Muscle of back (tissue), 3 donors: ENCODE measurements at regions not wholly inside any gene's neighbourhood (a gene's known extent, or its start where the extent isn't known, plus 50 kb on each side); places are given as distances from the start of the nearest gene placed in this dataset.

Experiments
- DNase-seq, 3 donors: peaks; one replicate each; pipeline versions ENCODE4 v3.0.0 to v3.0.0-alpha.2; 2013

DNA sequence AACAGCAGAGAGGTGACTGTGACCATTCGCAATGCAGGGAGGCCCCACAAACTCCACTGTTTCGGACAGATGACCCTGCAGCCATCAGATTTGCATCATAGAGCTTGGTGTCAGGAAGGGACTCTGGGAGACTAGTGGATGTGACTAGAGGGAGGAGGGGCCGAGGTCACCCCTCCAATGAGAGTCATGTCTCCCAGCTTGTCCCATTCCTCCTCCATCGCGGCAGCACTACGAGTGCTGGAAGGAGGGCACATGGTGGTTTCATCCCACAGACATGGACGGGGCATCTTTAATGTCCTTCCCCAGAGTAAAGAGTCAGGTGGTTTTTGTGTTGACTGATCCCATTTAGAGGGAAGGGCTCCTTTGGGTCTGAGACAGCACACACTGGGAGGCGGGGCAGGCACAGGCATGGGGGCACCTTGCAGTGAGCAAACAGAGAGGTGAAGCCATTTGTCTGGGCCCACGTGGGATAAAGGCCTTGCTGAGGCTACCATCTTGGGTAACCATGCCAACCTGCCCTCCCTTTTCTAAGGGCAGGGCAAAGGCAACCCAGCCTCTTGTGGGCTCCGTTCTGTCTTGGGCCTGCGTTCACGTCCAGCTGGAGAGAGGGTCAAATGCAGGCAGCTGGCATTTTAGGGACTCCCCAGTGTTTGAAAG, 208.1 kb downstream of the ASB1 start:
- no peak for DNase-seq

DNA sequence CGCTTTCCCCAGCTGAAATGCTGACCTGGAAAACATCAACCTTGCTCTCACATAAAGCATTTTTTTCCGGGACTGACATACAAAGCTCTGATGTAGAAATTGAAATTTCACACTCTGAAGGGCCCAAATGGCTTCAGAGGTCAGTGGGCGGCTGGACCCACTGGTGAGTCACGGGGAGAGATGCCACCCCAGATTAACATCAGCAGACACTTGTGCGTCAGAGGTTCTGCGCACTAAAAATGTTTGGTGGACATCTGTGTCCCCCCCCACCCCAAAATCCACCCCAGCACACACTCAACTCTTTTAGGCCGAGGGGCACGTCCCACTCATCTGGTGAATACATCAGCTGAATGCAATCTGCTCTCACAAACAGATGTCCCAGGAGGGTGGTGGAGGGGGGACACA, 208.9 kb downstream of the ASB1 start:
- peak in 1 of 3 donors; percentile 51 for DNase-seq

DNA sequence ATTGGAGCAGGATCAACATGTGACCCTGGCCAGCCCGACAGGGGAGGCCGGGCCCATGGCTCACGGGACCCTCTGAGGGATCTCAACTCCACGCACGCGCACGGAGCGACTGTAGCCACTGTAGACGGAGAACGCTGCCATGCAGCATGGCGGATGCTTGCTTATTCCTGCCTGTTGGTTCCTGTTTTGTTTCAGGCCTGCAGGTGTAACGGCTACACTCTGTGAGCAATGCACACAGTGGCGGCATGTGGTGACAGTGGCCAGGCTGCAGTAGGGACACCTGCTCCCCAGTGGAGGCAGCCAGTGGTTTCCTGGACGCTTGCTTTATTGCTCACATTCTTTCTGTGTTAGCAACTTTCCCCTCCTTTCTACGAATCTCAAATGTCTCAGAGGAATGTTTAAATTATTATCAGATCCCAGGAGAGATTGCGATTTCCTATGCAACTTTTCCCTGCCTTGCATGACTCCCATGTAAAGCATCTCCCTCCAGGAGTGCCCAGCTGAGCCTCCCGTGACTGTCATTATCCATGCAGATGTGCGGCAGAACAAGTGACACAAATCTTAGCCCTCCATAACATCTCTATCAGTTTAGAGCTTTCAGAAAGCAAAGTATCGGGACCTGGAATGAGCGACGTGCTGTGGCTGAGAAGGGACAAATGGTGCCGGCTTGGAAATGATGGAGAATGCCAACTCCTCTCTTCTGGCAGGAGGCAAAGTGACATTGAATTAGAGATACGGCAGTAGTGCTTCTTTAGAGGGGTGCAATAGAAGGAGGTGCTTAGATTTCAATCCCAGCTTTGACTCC, 209.7 kb downstream of the ASB1 start:
- DNase-seq, result peak in 1 of 3 donors; percentile 65

DNA sequence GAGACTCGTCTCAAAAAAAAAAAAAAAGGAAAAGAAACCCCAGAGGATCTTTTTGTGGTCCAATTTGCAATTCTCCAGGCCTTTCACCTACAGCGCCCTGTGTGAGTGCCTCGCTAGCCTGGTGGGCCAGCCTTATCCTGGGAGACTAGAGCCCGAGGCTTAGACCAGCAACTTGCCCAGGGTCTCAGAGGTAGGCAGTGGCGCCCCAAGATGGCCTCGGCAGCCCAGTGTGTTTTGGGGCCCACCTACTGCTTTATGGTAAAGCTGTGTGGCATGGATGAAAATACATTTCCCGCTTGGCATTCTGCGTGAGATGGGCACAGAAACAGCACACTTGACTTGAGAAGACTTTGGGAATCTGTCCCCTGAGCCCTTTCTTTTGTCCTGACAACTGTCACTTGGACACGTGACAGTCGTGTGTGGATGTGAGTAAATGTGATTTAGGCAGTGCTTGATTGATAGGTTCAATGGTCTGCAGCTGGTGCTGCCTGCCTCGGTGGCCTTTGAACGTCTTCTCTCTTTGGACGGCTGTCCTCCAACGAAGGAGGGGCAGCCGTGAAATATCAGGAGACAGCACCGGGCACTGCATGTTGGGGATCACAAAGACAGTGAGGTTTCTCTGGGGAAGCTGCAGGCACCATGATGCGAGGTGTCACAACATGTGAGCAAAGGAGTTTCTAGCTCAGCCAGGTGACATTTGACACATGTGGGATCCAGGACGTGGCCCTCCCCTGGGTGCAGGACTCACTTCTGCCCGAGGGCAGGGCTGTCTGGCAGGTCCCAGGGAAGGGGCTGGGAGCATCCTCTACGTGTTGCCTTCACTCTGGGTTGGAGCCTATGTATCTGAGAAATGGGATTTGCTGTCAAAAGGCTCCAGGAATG, 209.5 kb upstream of the TWIST2 start:
- DNase-seq, result no peak

DNA sequence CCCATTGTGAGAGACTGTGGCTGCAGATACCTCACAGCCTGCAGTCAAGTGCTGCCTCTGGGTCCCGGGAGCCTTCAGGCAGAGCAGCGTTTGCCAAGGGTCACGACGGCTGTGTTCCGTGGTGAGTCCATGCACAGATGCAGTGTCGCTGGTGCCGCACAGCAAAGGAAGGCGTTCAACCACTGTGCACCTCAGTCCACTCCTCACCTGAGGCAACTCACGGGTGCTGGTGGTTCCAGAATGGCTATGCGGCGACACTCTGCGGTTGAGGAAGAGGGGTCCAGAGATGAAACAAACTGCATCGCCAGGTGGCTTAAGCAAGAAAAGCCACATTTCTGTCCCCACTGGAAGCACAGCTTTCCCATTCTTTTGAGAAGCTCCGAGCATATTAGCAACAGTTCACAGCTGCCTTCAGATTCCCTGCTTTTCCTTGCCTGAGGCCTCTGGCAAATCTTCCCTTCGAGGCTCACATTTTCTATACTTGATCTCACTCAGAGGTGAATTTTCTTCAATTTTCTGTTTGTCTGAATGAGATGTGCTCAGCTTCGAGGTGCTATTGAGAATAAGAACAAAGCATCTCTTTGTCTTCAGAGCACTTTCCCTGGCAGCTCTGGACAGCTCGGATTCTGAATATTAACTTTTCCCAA, 208.8 kb upstream of the TWIST2 start:
- no peak for DNase-seq

DNA sequence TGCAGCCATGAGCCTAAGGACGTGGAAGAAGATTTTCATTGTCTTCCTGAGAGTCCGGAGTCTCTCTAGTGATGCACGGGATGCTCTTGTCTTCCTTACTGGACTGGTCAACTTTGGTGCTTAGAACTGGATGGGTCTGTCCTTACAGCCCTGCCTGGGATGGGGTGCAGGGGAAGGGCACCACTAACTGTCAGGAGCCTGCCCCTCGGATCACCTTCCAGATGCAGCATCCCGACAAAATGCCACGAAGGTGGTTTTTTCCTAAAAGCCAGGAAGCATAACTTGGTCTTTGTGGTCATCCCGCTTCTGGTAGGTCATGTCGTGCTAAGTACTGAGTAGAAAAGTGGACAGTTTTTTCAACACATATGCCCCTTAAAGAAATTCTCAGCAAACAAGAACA, 207.4 kb upstream of the TWIST2 start:
- no peak for DNase-seq

DNA sequence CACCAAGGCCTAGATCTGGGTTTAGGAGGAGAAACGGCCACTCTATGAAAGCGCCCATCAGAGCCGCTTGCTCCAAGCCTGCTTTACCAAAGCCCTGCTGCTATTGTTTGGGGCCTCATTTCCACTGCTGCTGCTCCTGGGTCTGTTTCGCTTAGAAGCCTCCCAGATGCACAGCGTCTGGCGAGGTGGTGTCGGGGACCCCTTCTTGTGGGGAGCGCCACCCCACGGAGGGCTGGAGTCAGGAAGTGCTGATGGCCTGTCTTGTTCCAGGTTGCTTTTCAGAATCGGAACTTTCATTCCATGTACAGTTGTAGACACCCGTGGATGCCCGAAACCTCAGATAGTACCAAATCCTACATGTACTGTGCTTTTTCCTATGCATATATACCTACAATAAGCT, 204.9 kb upstream of the TWIST2 start:
- DNase-seq, result no peak

DNA sequence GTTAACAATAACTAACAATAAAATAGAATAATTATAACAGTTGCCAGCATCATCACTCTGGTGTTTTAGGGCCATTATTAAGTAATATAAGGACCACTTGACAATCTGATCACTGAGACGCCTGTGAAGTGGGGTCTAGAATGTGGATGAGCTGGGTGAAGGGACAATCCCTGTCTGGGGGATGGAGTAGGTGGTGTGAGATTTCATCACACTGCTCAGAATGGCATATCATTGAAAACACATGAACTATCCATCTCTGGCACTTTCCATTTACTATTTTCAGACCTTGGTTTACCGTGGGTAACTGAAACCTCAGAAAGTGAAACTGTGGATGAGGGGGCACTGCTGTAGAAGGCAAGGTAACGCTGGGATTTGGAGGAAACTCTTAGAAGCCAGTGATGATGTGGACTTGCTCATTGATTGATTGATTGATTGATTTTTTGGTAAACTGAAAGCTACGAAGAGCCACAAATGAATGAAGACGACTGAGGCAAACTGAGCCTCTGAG, 204.4 kb upstream of the TWIST2 start:
- no peak for DNase-seq

DNA sequence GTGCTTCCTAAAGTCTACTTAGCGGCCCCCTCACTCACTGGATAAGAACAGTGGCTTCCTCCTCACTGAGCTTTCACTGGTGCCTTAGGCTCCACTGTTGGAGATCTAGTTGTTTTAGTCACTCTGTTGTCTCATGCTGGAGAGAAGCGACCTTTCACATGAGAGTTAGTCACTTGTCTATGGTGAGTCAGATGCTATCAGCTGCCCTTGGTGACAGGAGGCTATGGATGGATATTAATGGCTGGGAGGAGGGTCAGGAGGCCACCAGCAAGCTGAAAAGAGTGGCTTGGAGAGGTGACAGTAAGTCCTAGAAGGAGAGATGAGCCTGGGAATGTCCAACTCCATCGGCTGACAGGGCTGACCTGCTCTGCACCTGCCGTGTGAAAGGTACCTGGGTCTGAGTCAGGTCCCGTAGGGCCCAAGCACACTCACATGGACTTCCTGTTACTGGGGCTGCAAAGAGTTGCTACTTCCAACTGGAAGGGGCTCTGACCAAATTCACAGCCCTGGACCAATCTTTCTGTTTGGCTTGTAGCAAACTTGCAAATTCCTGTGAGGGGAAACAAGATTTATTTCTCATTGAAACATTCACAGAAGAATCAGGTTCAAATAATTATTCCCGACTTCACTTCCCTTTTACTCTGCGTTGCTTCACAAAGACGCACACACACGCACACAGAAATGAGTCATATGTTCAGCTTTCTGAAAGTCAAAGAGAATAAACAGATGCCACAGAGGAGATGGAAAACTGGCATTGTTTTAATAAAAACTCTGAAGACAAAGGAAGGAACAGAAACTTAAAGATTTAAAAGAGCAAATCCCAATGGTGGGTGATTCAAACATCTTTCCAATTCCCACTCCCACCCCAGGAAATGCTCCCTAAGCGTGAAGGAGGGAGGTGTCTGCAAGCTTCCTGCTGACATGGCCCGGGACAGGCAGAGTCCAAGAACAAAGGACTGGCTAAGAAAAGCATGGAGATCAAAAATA, 203.5 kb upstream of the TWIST2 start:
- peak; percentile 34 to 67 (median 58) for DNase-seq

DNA sequence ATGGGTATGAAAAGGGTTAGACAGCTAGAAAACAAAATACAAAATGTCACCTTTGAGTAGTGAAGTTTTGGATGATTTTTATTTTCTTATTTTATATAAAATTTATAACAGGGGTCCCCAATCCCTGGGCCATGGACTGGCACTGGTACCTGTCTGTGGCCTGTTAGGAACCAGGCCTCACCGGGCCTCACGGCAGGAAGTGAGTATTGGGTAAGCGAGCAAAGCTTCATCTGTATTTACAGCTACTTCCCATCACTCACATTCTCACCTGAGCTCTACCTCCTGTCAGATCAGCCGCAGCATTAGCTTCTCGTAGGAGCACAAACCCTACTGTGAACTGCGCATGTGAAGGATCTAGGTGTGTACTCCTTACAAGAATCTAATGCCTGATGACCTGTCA, 202.8 kb upstream of the TWIST2 start:
- DNase-seq, result no peak

DNA sequence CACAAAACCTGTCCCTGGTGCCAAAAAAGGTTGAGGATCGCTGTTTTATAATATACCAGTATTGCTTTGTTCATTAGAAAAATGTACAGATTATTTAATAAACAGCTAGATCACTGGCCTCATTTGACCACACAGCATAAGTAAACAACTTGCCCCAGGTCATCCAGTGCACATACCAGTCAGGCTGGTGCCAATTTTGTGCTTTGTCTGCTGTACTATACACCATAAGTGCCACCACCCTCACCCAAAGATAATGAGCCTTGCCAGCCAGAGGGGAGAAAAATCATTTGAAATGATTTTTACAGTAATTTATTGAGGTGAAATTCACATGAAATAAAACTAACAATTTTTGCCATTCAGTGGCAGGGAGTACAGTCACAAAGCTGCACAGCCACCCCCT, 202.2 kb upstream of the TWIST2 start:
- DNase-seq, result no peak

DNA sequence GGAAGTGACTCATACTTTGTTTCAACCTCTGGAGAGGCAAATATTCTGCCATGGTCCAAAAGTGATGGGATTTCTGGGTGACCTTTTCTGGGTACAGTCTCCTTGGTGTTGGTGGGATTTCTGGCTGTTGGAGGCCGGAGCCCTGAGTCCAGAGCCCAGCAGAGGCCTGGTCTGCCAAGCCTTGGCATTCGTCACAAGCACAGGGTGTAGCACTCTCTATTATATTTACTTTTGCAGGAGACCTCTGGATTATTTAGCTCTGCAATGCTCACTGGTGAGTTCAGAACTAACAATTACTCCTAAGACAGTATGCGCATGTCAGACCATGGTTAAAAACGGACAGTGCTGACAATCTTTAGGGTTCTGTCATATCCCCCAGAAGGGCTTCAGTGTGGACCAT, 201.6 kb upstream of the TWIST2 start:
- DNase-seq, result no peak

DNA sequence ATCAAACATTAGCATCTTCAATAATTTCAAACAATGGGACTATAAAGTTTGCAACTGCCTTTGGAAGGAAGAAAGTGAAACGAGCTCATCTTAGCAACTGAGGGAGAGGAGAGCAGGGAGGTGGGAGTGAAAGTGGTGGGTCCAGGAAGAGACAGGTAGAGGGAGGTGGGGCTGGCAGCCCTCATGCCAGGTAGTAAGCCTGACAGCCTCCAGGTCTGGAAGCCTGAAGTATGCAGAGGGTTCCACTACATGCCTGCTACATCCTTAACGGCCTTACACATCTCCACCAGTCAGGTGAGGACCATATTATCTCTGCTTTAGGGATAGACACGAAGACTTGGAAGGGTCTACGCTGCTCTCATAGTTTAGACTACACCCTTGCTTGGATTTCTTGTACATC, 201.1 kb upstream of the TWIST2 start:
- no peak for DNase-seq

DNA sequence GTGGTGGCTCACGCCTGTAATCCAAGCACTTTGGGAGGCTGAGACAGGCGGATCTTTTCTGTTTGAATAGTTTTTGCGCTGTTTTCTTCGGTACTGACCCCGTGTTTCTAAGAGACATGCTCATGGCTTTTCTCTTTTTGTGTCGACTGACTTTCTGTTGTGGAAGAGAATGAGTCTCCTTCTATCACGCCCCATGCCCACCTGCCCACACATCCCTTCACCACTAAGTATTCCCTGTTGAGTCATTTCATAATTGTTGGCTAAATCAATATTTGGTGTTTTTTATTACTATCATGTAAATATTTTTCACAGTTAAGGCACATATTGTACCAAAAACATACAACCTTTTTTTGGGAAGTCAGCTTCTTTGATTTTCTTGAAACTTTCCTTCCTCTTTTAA, 198.8 kb upstream of the TWIST2 start:
- no peak for DNase-seq

DNA sequence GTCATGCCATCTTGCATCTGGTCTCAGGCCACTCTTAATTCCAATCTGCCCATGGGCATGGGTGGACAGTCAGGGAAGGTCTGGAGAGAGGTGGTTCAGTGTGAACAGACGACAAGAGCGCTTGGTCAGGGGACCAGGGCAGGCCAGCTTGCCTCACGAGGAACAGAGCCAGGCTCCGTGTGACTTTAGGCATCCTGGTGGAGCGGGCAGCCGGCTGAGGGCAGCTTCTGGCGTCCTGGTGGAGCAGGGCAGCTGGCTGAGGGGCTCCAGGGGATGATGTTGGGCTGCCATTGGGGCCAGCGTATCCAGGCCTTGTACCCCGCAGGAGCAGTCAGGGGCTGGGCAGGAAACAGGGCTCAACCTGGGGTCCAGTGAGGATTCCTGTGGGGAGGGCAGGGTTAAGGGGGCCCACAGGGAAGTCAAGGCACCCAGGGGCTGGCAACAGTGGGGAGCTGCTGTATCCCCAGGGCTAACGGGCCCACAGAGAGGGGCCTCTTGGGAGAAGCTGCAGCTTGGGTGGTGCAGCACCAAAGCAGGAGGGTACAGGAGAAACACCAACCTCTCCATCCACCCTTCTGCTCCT, 197.9 kb upstream of the TWIST2 start:
- DNase-seq, result no peak

DNA sequence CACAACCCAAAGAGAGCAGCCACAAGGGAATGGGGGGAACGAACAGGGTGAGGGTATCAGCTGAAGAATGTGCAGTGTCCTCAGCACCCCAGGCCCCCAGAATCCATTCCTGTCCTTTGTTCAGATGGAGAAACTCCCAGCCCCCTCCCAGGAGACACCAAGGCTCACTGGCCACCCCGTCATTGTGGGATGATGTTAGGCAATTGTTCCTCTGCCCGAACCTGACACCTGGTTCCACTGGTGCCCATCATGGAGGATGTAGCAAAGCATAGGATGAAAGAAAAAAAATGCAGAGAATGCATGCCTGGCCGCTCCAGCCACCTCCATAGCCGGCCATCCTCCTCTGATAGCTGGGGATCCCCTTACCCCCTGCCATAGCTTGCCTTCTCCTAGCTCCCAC, 197.3 kb upstream of the TWIST2 start:
- DNase-seq, result no peak

DNA sequence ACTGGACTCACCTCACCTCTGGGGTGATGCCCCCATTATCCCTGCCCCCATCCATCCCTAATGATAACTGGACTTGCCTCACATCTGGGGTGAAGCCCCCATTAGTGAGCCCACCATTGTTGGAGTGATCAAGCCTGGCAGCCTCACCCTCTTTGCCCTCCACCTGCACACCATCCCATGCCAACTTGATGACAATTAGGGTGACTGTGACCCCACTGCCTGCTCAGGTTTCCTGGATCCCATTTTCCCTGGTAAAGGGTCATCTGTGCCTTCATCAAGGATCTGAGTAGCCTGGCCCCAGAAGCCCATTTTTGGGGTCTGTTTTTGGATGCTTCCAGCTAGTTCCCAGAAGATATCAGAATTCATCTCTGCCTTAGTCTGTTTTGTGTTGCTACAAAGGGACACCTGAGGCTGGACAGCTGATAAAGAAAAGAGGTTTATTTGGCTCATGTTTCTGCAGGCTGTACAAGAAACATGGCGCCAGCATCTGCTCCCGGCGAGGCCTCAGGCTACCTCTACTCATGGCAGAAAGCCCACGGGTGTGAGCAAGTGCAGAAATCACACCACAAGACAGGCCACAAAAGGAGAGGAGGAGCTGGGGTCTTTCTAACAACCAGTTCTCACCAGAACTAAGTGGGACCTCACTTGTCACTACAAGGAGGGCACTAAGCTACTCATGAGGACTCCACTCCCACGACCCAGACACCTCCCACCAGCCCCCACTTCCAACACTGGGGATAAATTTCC, 196.4 kb upstream of the TWIST2 start:
- no peak for DNase-seq

DNA sequence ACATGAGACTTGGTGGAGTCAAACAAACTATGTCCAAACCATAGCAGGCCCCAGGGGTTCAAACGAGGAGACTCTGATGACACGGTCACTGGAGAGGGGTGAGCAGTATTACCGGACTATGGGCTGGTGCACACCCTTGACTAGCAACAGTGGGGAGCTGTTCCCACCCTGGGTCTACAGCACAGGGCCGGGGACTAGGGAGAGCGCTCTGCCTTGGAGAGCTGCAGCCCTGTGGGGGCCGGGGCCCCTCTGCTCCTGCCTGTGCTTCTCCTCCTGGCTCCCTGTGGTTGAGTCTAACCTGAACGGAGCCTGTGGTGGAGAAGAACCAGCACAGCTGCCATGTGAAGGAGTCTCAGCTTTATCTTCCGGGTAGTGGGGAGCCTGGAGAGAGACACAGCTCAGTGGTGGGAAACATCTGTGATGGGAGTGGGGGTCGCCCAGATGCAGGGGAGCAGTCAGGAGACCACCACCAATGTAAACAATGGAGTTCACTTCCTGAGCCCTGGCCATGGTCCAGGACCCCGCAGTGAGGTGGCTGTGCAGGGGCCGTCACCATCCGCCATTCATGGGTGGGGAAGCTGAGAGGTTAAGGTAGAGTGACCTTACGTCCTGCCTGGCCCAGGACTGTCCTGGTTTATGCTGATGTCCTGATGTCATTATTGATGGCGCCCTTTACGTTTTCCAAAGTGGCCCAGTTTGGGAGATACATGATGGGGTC, 195.7 kb upstream of the TWIST2 start:
- no peak for DNase-seq

DNA sequence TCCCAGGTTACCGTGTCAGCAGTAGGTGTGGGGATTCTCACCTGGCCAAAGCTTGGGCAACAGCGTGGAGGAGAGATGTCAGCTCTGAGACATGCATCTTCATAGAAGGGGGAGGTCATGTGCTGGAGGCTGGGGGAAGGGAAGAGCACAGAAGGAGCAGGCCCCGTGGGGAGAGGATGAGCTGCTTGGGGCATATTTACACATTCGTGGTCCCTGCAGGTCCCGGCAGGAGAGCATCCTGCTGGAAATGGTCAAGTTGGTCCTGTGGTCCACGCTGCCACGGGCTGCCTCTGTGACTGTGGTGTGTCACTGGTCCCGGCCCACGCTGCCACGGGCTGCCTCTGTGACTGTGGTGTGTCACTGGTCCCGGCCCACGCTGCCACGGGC, 195.1 kb upstream of the TWIST2 start:
- DNase-seq, result no peak
